IPS DF 4.7 (cell line): ENCODE measurements at regions not wholly inside any gene's neighbourhood (a gene's known extent, or its start where the extent isn't known, plus 50 kb on each side); places are given as distances from the start of the nearest gene placed in this dataset.
"Not testable (repeated sequence)": the region's sequence is repeated elsewhere in the genome, so short reads cannot be mapped to it uniquely, and the experiment has no call there.

Experiments used
- DNase-seq: peaks from one replicate; pipeline ENCODE4 v3.0.0-alpha.2; 2013; ENCODE audit warnings: low spot score; ENCODE audit errors: extremely low read depth

DNA sequence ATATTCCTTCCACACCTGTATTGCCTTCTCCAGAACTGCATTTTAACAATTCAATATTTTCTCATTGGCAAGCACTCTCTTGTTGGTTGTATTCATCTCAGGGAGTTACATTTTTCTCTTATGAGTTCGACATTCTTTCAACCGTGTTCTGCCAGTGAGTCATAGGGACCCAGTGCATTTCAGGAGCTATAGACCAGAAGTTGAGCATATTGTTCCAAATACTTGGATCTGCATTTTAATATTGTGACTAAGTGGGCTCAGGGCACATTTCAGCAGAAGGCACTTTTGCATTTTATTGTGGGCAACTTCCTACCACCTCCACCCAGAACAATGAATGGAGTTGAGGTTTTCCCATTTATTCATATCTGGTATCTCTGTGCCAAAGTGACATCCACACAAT, 132.8 kb downstream of the TNFSF18 start:
- no peak for DNase-seq

DNA sequence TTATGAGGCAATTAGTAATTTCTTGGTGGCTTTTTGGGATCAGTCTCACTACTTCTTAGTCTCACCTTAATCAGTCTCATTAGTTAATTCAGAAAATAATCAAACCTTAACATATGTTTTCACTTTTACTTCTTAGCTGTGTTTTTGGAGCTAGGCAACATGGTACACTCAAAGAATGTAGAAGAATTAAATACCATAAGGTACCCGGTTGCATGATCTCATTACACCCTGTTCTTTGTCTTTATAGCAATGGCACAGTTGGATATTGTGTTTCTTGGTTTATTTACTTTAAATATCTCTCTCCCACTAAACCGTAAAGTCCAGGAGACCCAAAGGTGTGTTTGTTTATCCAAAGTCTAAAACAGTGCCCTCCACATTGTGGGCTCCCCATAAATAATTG, 132.3 kb downstream of the TNFSF18 start:
- DNase-seq: no peak

DNA sequence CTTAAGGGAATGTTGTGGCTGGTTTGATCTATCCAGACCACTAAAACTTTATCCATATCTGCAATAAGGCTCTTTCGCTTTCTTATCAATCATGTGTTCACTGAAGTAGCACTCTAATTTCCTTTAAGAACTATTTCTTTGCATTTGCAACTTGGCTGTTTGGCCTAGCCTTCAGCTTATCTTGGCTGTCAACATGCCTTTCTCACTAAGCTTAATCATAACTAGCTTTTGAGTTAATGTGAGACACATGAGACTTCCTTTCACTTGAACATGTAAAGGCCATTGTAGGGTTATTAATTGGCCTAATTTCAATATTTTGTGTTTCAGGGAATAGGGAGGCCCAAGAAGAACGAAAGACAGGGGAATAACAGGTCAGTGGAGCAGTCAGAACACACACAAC, 124.7 kb downstream of the TNFSF18 start:
- DNase-seq: no peak

DNA sequence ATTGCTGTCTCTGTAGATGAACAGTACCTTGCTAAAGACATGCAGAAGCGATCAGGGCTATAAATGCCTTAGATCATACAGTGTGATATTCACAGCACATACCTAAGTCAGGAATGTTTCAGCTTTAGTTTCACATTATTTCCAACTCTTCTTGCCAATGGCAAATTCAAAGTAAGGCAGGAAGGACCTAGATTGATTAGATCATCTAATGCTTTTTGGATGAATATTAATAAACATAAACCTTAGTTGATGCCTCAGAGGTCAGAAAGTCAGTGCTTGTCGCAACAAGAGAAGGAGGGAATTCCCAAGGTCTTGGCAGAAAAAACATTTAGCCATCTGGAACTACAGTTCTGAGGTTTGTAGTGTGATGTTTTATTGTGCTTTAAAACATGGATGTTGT, 122.3 kb downstream of the TNFSF18 start:
- DNase-seq: no peak

DNA sequence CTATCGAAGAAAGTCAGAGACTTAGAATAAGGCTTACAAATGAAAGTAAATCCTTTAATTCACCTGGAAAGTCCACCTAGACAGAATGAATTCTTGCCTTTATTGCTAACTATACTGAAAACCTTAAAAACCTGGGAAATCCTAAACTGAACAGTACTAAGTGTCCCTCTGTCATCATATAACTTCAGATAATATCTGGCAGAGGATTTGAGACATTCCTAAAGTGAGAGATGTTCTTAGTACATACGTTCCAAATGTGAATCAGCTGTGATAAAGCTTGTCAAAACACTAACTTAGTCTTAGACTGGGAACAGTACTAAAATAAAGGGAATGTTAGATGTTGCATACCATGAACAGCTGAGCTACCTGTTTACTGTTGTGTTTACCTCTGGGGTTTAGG, 121.7 kb downstream of the TNFSF18 start:
- no peak for DNase-seq

DNA sequence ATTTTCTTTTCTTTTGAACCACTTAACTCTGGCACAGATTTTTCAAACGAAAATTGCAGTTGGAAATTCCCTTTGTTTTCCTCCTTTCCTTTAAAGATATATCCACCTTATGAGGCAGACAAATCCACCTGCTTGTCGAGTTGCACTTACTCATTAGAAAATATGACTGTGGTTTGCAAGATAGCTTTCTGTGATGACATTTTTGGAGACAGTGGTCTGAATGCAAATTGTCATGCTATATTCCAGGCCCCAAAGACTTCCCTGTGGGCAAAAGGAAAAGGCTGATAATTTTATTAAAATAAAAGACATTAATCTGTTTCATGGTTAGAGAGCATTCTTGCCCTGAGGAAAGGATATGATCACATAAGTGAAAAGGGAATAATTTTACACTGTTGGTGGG, 120.6 kb downstream of the TNFSF18 start:
- DNase-seq: no peak

DNA sequence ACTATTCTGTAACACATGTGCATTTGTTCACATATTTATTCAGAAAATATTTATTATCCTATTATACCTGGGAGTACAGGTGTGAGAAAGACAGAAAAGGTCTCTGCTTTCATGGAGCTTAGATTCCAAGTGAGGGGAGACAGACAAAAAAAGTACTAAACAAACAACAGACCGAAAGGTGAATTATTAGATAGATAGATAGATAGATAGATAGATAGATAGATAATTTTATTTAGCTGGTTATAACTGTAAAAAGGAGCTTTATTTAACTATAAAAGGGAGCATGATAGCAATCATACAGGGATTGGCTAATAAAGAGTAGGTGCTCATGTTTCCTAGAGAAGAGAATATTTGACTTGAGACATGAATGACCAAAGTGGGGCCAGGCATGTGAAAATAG, 119.4 kb downstream of the TNFSF18 start:
- DNase-seq: no peak

DNA sequence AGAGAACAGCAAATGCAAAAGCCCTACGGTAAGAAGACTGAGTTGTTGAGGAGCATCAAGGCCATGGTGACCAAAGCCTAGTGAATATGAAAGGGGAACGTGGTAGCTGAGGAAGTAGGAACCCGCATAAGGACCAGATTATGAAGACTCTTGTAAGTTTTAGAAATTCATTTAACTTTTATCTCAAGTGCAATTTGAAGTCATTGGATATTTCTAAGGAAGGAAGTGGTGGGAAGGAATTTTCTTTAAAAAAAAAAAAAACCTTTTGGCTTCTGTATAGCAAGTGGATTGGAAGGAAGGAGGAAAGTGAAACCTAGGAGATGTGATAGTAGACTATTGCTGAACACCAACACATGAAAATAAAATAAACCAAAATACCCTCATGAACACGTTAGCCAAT, 119.0 kb downstream of the TNFSF18 start:
- DNase-seq: no peak

DNA sequence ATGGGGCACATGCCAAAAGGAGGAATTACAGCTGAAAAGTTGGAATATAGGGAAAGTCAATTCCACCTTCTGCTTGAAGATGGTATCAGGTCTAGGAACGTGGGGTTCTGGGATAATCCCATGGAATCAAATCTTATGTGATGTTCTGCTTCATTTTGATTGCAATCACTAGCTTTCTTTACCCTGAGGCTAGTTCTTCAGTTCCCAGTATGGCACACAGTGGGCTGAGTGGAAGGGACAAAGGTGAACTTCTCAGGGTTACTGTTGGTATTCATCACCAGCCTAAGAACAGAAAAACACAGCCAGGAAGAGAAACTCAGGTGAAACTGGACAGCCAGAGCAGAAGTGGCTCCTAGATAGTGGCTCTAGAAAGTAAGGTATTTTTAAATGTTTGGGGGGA, 117.8 kb downstream of the TNFSF18 start:
- no peak for DNase-seq

DNA sequence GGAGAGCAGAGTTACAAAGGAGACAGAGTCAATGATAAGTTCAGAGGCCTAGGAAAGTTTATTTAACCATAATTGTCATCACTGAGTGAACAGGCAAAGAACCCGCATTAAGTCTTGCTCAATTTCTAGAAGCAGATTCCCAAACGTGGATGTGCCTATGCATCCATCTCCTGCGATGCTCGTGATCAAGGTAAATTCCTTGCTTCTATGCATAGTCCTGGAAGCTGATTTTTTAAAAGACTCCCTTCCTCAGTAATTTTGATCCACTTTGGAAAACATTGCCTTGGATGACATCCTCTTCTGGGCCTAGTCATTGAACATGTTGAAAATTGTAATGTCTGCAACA, 116.4 kb downstream of the TNFSF18 start:
- DNase-seq: no peak

DNA sequence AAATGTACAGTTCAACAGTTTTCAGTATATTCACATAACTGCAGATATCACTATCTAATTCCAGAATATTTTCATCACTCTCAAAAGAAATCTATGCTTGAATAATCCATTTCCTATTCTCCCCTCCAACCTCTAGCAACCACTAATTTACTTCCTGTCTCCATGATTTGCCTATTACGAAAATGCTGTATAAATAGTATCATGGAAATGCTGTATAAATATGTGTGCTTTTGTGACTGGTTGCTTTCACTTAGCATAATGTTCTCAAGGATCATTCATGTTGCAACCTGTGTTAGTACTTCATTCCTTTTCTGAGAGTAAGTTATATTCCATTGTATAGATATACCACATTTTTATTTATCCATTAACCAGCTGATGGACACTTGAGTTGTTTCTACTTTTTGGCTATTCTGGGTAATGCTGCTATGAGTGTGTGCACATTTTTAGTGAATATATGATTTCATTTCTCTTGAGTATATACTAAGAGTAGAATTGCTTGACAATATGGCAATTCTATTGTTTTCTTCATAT, 115.6 kb downstream of the TNFSF18 start:
- DNase-seq: no peak

DNA sequence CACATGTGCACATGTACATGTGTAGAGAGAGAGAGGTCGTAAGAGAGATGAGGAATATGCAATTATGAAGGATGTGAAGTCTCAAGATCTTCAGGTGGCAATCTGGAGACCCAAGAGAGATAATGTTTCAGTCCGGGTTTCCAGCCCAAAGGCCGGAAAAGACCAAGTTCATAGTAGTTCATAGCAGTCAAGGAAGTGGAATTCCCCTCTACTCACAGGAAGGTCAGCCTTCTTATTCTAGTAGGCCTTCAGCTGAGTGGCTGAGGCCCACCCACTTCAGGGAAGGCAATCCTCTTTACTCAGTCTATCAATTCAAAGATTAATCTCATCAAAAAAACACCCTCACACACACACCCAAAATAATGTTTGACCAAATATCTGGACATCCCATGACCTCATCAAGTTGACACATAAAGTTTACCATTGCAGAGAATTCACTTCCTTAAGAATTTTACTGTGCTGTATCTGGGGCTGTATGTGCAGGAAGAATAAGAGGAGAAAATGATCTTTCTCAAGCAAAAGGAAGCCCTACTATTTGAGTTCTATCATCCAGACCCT, 114.6 kb downstream of the TNFSF18 start:
- DNase-seq: no peak

DNA sequence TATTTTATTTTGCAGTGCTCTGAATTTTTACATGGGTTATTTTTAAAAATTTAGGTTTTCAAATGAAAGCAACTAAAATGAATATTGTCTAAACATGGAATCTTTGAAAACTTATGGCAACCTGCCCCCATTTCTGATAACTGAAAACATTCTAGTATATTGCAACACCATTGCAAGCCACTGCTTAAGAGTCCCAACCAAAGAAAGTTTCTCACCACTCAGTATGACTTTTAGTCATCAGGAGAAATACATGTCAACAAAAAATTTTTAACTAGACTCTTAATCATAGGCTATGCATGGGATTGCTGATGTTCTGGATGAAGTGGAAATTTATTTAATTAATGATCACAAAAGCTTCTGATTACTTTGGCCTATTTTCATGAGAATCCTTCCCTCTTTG, 112.1 kb downstream of the TNFSF18 start:
- no peak for DNase-seq

DNA sequence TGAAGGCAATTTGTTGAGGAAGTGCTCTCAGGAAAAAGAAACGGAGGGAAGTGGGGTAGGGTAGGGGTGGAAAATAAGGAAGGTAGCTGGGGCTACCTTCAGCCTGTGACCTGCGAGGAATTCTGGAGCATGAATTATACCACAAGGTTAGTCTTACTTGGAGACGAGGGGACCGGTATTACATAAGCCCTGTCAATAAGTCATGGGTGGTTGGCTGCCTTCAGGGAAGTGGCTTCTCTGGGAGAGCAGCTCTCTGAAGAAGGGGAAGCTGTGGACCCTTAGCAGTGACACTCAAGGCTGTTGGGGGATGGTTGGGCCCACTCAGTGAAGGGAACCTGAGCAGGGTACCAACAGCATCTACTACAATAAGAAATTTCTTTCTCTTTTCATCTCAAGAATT, 111.3 kb downstream of the TNFSF18 start:
- DNase-seq: no peak

DNA sequence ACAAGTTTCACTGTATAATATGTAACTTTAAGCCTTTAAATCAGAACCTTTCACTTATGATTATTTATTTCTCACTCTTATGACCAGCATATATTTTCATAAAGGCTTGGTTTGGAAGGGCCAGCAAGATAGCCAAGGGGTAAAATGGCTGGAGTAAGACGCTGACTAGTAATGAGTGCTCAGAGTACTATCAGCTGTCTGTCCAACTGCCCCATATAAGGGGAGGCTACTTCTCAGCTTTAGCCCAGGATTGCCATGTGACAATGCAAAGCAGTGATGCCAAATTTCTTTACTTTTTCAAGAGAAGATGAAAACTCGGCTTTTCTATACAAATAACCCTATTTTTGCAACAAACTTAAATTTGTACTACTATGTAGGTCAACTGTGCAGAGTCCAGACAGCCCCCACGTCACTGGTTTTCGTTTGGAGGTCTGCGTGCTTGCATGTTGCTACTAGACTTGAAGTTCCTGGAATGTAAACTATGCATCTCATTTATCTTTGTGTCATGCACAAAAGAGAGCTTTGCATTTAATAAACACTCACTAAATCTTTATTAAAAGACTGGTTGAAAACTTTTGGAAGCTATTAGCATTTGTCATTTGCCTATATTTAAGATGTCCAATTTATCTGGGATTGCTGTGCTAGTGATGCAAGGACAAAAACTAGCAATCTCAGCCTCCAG, 110.4 kb downstream of the TNFSF18 start:
- no peak for DNase-seq

DNA sequence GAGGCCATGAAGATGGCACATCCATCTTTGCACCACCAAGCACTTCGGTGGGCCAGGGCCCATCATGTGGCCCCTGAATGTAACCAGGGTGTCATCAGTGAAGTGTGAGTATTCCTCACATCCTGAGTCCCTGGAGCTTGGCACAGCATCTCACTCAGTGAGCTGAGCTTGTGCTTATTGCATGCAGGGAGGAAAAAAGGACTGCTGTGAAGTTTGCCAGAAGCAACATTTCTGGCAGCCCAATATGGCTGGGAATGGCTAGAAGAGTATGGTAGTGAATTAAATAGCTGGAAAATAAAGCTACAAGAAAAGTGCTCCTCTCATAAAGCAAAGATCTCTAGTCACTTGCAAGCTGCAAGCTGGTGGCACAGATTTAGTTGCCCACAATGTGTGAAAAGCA, 109.3 kb downstream of the TNFSF18 start:
- no peak for DNase-seq

DNA sequence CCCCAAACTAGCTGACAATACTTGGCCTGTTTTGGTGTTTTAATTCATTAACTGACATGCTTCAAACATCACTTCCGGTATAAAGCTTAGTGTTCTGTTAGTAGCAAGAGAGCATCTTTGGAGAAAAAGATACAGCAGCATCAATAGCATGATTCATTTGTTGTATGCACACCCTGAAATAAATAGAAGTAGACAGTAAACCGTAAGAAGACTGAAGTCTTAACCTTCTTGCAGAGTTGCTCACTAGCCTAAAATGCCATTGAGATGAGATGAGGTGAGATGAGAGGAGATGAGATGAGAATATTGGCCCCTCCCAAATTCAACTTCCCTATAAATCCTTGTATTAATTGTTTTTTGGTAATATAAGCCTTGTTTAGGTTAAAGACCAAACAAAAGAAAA, 108.8 kb downstream of the TNFSF18 start:
- no peak for DNase-seq

DNA sequence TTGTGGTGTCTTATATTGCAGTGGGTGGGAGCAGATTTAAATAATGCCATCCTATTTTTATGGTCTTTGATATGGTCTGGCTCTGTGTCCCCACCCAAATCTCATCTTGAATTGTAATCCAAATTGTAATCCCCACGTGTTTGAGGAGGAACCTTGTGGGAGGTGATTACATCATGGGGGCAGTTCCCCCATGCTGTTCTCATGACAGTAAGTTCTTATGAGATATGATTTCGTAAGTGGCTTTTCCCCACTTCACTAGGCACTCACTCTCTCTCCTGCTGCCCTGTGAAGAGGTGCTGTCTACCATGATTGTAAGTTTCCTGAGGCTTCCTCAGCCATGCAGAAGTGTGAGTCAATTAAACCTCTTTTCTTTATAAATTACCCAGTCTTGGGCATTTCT, 107.6 kb downstream of the TNFSF18 start:
- DNase-seq: not testable (repeated sequence)

DNA sequence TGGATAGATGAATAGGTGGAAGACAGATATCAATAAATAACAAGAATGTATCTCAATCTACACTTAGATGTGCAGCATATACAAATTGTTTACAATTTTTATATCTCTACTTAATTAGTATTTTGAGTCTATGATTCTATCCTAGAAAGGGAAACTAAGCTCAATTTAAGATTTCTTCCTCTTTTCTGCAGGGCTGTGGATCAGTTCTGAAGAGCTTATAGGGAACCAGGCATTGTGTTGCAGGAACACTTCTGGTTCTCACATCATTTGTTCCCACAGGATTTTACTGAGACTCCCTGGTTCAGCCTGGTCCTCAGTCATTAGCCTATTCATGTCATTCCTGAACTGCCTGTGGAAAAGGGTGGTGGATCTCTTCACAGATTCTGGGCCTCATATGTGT, 105.8 kb downstream of the TNFSF18 start:
- DNase-seq: no peak

DNA sequence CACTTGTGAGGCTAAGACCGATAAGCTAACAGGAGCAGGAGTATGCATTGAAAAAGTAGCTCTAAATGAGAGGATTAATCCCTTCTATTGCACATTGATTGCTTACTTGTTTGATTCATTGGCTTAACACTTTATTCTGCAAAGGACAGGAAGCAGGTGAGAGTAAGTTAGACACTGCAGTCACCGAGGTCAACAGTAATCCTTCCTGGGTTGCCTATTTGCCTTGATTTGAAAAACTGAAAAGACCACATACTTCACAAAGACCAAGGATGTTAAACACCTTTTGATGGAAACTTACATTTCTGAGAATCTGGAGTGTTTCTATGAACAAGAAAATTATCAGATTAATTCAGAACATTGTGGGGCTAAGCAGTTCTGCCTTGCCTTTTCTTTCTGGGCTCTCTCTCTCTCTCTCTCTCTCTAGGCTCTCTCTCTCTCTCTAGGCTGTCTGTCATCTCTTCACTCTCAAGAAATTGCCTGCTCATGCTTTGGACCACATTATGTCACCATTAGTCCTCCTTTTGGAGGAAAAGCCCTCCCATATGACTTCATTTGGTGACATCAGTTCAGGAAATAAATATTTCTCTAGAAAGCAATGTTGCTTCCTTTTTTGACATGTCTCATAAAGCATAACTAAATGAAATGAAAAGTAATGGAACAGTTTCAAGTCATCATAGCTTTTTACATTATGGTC, 103.8 kb downstream of the TNFSF18 start:
- DNase-seq: no peak

DNA sequence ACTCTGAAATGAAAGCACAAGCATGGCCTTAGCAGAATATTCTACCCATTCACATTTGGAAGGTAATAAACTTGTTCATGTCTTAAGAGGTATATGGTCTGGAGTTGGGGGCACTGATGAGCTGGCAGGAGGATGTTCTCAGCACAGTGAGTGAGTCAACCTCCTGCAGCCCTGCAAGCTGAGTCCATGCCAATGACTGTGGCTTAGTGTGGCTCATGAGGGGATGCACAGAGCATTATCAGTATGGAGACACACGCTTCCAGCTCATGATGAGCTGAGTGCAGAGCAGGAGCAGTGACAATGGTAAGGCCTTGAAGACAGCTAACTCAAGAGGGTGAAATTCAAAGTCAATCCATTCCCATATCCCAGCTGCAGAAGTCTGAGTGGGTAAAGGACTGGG, 102.3 kb downstream of the TNFSF18 start:
- DNase-seq: no peak

DNA sequence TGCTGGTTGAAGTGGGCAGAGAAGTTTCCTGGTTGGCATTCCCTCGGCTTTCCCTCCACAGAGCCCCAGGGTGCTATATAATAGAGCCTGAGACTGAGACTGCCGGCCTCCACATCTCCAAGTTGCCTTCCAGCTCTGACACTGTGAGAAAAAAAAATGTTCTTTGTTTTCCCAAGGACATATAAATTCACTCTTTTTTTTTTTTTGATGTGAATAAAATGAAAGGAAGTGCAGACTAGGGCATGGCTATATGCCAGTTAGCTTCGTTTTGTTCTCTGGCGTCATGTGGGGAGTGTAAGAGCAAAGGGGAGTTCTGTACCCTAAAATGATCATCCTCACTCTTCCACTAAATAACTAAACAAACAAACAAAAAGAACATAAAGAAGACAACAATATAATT, 101.6 kb downstream of the TNFSF18 start:
- no peak for DNase-seq

DNA sequence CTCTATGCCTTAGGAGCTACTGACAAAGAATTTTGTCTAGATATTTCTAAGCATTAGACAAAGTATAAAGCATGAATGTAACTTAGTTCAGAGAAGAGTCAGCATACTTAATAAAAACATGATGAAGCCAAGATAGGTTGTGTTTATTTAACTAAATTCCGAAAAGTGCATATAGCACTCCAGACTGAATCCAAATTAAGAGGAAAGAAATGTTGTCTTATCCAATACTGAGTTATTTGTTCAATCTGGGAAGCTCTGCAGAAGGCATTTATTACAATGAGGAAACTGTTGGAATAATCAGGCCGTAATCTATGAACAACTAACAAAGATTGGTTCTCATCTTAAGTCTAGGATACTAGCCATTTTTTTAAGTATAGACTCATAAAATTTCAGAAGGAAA, 100.2 kb downstream of the TNFSF18 start:
- no peak for DNase-seq
